Activated CD8-positive, alpha-beta memory T cell treated with anti-CD3 and anti-CD28 coated beads for 24 hours (primary cell): ENCODE measurements at regions not wholly inside any gene's neighbourhood (a gene's known extent, or its start where the extent isn't known, plus 50 kb on each side); places are given as distances from the start of the nearest gene placed in this dataset.

Experiments
- DNase-seq: peaks from one replicate; pipeline ENCODE4 v3.0.0-alpha.2; 2020

DNA sequence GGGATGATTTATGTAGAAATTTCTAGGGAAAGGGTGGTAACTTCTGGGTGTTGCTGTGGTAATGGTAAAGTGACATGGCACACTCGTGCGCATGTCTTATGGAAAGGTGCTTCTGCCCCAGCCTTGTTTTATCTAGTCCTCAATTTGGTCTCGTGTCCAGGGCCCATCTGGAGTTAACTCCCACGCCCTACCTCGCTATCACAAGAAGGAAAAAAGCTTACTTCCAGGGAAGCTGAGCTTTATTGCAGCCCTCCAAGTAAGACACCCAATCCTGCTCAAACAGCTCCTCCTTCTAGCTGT is 611.8 kb downstream of the TNS3 start:
- no peak for DNase-seq

DNA sequence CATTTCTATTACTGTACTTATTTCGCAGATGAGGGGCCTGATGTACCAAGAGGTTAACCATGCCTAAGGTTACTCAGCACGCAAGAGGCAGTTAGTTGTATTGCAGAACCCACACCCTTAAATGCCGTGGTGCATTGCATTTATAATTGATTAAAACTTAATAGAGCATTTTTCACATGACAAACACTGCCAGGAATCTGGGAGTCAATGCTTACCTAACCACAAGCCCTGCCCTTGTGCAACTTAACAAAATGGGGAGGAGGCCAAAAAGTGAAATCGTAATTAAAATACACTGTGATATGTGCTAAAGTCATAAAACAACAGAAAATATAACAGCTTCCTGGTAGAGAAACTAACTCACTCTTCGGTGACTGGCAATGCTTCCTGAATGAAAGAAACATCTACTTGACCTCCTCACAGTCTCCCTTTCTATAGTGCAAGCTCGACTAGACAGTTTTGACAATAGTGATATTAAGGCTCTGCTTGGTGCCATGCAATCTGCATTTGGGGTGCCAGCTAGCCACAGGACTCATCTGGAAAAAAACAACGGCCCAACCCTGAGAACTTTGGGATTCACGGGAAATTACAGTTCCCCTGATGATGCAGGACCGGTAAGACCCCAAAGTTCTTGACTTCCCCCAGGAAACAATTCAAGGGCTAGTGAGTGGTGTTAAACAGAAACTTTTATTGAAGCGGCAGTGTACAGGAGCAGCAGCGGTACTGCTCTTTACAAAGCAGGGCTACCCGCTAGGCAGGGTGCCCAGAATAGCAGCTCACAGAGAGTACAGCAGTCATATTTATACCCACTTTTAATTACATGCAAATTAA is 612.4 kb downstream of the TNS3 start:
- no peak for DNase-seq

DNA sequence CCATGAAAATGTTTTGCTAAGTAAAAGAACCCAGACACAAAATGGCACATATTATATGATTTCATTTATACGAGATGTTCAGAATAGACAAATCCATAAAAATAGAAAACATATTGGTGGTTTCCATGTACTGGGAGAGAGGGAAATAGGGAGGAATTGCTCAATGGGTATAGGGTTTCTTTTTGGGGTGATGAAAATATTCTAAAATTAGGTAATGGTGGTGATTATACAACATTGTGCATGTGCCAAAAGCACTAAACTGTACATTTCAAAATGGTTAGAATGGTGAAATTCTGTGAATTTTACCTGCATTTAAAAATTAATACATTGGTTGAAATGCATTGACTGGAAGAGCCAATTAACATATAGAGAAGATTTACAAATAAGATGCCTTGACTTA is 613.9 kb downstream of the TNS3 start:
- no peak for DNase-seq

DNA sequence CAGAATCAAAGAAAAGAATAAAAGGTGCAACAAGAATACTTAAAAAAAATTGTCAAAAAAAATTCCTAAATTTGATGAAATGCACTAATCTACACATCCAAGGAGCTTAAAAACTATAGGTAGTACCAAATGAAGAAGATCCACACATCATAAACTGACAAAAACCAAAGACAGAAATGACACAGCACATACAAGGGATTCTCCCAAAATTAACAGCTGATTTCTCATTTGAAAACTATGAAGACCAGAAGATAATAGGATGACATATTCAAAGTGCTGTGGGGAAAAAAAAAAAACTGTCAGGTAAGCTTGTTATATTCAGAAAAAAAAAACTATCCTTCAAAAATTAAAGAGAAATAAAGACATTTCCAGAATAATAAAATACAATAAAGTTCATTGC is 618.2 kb downstream of the TNS3 start:
- no peak for DNase-seq

DNA sequence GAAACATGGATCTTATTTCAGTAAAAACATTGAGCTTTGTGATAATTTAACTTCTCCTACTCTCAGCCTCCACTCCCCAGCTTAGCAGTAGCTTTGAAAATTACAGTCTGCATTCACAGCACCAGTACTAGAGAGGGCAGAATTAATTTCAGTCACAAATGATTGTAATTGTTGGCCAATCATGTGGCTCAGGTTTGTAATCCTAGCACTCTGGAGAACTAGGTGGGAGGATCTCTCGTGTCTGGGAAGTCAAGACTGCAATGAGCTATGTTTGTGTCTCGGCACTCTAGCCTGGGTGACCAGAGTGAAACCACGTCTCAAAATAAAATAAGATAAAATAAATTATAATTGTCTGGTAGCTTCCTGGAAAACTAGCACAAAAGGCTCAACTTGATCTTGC is 620.9 kb downstream of the TNS3 start:
- no peak for DNase-seq

DNA sequence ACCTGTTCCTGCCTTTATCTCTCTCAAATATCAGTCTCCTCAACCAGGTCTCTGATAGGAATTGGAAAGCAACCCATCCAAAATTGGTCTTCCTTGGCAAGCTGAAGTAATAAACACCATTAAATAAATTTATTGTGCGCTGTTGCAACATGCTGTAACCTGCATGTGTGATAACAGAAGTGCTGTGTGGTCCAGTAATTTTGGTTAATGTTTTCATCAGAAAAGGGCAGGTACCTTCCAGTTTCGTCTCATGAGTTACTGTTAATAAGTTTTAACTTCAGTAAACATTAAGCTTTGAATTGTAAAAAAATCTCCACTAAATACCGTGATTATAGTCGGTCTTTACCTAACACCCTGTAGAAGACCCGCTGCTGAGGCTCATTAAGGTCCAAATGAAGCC is 624.7 kb downstream of the TNS3 start:
- DNase-seq: no peak

DNA sequence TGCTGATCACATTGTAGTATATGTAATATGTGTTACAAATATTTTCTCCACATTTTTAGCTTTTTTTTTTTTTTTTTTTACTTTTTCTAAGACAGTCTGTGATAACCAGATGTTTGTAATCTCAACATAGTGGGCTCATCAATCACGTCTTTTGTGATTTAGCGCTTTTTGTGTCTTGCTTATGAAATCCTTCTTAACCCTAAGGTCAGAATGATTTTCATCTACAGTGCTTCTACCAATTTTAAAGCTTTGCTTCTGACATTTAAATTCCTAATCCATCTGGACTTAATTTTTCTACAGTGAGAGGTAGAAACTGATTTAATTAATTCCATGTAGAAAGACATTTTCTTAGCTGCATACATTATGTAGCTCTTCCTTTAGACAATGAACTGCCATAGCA is 626.4 kb downstream of the TNS3 start:
- DNase-seq: no peak

DNA sequence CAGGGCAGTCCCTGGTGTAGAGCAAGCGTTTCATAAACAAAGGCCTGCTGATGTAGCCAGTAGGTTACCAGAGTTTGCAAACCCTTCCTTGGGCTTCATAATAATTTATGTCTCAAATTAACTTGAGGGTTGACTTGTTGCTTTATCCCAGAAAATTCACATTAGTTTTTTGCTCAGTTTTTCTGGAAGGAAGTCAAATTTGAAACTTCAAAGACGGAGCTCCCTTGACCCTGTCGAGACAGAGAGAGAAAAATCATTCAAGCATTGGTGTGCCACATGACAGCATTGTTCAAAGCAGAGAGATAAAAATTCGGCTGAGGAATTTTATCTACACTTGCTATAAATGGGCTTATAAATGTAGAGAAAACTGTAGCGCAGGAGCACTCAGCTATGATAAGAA is 627.7 kb downstream of the TNS3 start:
- no peak for DNase-seq

DNA sequence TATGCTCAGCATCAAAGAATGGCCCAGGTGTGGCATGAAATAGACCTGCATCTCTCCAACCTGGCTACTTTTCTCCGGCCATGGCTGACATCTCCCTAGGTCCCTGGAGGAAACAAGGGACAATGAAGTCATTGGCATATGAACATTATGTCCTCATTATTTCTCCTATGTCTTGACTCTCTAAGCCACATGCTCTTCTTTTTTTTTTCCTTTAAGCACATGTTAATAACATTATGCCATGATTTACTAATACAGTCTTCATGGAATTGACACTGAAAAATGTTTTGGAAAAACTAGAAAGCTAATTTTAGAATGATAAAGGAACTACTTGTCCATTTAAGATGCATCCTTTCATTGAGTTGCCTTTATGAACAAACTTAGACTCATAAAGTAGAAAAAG is 628.9 kb downstream of the TNS3 start:
- DNase-seq: no peak

DNA sequence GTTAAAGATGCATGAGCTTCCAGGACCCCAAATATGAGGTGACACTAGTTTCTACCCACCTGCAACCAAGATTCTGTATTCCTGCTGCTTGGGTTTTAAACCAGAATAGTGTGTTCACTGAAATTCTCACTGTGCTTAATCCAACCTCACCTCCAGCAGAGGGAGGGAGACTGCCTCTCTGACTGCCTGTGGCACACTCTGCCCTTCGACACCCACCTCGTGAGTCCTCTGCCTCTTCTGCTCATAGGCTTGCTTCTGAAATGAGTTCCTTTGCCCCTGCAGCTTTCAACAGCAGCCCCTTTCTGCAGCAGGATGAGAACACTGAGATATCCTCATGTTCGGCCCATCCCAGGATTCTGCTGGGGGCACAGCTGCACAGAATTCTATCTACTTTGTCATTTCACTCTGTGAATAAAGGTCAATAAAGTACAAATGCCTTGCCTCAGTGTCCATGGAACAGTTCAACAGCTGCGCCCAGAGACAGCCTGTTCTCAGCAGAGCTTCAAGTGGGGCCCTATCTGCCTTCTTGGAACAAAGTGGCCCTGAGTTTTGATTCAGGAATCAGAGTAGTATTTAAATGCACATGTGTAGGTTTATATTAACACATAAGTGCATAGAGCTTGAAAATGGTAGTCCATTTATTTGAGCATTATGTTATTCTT is 632.5 kb downstream of the TNS3 start:
- no peak for DNase-seq

DNA sequence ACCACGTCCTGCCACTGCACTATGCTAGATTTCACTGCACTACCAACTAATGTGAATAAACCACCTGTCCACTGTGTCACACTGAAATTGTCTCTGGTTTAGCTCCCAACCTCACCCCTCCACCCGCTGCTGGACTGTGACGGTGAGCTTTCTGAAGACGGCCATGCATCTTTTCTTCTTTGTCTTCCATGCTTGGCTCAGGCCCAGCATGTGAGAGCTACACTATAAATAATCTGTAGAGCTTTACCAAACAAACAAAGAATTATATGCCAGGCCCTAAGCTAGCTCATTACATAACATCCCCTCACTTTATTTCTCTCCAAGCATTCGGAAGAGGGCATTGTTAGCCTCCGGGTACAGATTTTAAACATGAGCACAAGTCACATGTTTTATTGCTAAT is 633.2 kb downstream of the TNS3 start:
- no peak for DNase-seq

DNA sequence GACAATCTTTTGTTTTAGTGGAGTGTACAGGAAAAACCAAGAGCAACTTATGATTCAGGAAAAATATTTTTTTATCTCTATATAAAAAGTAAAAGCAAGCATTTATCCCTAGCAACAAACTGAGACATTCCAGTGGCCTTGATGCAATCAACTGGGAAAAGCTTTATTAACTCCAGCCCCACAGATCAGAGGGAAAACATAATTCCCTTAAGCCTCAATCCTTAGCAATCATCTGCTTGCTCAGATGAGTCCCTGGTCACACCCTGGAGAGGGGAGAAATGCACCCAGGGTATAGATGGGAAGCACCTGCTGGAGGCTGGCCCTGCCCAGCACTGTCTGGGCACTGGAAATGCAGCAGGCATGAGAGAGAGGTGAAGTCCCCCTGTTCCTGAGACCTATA is 636.6 kb downstream of the TNS3 start:
- DNase-seq: no peak

DNA sequence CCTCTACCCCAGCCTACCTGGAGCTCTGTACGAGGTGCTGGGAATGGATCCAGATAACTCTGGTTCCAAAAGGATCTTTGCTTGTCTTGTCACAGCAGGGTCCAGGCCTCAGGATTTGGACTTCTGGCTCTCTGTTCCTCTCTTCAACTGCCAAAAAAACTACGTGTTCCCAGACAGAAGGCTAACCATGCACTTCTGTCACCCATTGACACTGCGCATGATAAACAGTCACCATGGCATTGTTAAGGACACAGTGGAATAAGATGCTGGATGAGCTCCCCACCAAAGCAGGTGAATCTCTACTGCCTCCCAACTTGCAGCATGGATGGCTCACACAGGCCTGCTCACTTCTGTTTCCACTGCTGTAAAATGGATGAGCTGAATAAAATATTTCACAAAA is 637.9 kb downstream of the TNS3 start:
- DNase-seq: no peak

DNA sequence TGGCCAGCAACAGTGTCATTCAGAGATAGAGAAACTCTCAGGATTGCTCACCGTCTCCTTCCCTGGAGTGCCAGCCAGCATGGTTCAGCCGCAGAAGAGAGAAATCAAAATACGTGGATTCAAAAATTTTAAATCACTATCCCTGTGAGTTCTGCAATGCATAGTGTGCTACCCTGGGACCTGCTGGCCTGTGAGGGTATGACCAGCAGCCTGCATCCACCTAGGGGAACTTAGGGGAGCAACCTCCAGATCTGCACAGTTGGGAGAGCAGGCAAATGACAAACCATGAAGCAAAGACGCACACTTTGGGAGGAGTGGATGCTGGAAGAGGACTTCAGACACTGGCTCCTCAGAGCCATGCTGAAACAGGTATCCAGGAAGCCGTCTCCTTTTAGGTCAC is 639.3 kb downstream of the TNS3 start:
- no peak for DNase-seq

DNA sequence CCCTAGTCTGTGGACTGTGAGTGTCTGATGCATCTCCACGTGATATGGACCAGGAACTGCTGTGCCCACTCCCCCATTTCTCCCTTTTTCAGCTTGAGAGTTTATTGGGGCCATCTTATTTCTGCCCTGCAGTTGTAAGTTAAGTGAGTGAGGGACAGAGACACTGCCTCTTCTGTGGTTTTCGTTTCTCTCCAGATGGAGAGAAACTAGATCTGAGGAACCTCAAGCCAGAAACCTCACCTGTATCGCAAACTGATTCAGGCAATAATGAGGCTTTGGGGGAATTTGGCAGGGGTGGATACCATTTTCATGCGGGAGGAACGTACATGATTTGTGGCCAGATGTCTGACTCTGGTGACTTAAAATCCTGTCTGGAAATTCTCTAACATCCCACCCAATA is 641.7 kb downstream of the TNS3 start:
- DNase-seq: no peak

DNA sequence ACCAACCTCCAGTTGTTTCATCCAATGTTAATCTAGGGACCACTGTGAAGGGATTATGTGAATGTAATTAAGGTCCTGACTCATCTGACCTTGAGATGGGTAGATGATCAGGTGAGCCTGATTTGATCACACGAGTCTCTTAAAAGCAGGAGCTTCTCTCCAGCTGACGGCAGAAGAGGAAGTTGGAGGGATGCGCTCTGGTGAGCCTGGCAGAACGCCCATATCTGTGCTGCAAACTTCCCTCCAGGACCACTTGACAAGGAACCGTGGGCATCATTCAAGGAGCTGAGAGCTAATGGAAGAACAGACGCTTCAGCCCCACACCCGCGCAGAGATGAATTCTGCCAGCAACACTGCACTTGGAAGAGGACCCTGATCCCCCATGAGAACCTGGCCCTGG is 642.4 kb downstream of the TNS3 start:
- no peak for DNase-seq

DNA sequence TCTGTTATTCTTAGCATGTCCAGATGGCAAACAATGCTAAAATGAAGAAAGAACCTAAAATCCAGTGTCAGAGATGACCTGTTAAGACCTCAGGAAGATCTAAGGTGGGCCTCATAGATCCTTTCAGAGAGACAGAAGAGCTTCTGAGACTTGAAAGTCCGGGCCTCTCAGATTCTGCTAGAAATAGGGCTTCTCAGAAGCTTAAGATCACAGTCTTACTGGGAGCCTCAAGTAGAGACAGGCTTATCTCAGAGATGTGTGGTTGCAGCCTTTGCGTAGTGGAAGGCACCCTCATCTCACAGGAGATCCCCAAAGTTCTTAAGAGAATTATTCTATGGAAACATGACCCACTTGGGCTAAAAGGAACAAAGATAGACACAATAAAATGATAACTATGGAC is 642.8 kb downstream of the TNS3 start:
- DNase-seq: no peak

DNA sequence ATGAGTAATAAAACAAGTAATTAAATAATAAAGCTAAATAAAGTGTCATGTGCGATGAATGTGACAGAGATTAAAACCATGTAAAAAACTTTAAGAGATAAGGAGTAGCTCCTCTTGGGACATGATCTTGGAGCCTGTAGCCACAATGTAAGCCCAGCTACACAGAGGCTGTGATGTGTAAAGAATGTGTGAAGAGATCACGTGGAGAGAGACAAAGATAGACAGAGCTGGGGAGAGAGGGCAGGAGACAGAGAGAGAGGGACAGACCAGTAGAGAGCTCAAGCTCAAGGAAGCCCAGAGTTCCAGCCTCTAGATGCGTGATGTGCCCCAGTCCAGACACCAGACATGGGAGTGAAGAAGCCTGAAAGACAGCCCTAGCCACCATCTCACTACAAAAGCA is 644.1 kb downstream of the TNS3 start:
- DNase-seq: no peak

DNA sequence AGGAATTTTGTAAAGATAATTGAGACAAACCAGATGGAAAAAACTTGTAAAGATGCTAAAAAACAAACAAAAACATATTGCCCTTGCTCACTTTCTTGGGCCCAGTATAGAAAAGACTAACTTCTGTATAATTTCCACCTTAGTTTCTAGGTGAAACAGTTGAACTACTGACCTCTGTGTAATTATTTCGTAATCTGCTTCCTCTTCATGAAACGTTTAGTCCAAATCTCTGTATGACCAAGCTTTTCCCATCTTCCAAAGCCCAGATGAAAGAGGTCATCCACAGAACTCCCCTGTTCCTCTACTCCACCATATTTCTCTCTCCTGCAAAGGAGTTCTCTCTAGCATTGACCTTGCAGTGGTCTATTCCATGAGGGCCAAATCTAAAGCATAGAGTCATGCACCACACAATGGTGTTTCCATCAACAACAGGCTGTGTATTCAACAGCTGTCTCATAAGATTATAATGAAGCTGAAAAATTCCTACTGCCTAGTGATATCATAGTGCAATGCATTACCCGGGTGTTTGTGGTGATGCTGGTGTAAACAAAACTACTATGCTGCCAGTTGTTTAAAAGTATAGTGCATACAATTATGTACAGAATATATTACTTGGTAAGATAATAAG is 647.6 kb downstream of the TNS3 start:
- DNase-seq: no peak

DNA sequence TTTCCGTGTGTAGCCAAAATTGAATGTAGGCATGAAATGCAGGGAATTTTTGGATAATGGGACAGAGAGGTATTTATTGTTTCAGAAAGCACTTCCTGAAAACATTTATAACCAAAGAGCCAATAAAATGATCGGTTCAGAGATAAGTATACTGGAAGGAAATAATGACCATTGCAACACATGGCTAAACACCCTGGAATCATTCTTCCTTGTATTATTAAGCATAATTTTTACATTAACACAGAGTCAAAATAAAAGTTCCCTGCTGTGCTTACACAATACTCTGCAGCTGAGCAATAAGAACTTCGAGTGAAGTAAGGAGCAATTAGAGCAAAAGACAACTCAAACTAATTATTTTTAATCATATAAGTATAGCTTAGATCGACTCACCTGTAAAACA is 648.3 kb downstream of the TNS3 start:
- no peak for DNase-seq

DNA sequence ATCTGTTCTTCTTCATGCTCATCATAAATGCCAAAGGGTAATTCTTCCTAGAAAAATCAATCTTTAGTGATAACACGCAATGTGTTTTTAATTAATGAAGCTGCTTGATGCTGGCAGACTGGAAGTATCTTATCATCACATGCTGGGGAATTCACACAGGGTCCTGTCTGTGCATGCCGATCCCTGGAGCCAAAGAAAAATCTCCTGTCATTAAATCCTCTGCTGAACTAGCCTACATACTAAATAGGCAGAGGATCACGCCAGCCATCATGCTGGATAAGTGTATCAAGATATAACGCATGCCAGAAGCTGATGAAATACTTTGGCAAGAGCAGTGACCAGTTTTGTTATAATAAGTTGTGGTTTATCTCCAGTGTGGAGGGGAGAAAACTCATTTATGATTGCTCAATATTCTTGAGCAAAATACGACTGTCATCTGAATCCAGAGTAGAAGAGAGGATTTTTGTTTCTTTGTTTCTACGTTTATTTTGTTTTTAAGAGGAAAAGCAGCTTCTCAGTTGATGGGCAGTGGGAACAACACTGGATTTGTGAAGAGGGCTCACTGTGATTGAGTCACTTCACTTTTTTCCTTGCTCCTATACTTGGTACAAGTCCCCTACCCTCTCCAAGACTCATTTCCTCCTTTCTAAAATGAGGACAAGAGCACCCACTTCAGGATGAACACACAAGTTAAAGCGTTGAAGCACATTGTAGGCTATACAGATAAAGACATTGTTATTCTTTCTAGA is 649.1 kb downstream of the TNS3 start:
- DNase-seq: no peak

DNA sequence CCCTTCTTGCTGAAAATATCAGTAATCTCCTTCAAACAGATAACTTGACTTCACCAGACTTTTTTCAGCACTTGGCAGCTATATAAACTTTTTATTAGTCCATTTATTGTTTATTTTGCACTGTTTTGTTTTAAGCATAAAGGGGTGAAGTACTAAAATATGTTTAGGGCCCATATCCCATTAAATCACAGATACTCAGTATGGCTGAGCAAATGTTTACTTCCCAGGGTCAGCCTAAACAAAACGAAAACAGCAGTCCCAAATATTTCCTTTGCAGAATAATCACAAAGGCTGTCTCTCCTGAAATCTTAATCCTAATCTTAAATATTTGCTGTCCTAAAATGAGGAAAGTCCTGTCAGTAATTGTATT is 649.6 kb downstream of the TNS3 start:
- DNase-seq: no peak

DNA sequence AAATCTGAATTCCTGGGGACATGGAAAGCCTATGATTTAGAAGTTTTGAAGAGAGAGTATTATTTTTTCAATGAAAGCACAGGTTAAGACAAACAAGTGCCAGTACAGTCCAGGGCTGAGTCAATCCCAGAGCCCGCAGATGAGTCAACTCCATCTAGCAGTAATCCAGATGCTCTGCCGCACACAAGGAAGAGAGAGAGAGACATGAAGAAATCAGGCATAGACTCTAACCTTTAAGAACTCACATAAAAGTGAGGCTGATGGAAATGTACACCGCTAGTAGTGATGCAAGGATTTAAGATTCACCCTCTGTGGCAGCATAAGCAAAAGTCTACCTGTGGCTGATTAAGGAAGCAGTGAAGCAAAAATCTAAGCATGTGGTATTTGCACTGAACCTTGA is 651.5 kb downstream of the TNS3 start:
- no peak for DNase-seq

DNA sequence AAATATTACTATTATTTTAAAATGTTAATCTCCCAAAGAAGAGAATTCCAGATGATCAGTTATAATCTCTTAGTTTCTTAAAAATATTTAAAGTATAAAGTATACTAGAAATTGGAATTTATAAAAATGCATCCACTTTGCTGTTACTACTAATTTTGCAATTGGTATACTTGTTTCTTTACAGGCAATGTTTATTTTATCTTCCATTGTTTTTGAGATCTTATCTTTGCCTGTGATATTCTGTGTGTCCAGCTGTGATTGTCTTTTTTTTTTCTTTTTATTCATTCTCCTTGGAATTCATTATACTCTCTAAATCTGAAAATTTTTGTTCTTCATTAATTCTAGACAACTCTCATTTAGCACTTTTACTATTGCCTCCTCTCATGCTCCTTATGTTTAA is 652.6 kb downstream of the TNS3 start:
- DNase-seq: no peak
